GM19467 (cell line): ENCODE measurements at regions not wholly inside any gene's neighbourhood (a gene's known extent, or its start where the extent isn't known, plus 50 kb on each side); places are given as distances from the start of the nearest gene placed in this dataset.

ENCODE experiments used
- ATAC-seq: cut with Tn5 transposase; IDR thresholded peaks from one replicate; pipeline ENCODE4 v1.9.1; 2021; ENCODE audit warnings: mild to moderate bottlenecking, moderate library complexity; ENCODE audit not compliant: unreplicated experiment

GRCh38 chr5:166436872-166437271 is 1854.6 kb upstream of the WWC1 start:
- ATAC-seq = no peak

DNA sequence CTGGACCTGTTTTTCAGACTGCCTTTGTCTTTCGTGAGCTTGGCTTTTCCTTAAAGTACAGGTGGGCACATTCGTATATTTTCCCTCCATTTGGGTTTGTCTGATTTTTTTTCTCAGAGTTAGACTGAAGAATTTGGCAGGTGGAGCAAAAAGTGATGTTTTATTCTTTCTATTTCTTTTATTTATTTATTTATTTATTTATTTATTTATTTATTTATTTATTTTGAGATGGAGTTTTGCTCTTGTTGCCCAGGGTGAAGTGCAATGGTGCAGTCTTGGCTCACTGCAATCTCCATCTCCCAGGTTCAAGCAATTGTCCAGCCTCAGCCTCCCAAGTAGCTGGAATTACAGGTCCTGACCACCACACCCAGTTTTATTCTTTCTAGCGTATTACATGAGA is 1805.1 kb upstream of the WWC1 start:
- ATAC-seq = no peak

DNA sequence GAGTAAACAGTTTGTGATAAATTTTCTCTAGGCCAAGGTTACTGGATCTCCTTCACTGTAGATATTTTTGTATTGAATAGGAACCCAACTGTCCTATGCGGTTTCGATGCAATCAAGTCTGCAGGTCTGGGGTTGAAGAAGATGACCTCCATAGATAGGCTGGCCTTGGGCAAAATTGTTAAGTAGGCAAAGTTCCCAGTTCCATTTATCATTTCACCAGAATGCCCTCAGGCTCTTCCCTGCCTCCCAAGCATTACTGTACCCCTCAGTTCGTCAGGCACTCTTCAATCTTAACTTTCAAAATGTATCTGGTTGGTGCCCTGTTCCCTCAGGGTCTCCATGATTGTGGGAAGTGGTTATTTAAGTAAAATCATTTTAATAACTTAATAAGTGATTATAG is 1802.9 kb upstream of the WWC1 start:
- no peak for ATAC-seq

GRCh38 chr5:166493040-166493439 is 1798.4 kb upstream of the WWC1 start:
- no peak for ATAC-seq

DNA sequence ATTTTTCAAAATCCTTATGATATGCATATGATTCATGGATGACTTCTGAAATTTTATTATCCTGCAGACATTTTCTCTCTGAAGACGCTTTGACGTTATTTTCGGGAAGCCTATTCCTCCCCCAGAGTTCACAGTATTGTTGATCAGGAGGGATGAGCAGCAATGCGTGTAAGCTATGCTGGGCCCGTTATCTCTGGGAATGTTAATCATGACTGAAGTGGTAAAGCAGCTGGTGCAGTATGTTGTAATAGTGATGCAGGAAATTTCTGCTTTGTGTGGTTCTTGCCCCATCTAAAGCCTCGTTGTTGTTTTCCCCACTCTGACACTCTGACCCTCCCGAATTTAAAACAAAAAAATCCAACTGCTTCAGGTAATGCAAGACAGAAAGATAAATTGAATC is 1797.8 kb upstream of the WWC1 start:
- no peak for ATAC-seq

DNA sequence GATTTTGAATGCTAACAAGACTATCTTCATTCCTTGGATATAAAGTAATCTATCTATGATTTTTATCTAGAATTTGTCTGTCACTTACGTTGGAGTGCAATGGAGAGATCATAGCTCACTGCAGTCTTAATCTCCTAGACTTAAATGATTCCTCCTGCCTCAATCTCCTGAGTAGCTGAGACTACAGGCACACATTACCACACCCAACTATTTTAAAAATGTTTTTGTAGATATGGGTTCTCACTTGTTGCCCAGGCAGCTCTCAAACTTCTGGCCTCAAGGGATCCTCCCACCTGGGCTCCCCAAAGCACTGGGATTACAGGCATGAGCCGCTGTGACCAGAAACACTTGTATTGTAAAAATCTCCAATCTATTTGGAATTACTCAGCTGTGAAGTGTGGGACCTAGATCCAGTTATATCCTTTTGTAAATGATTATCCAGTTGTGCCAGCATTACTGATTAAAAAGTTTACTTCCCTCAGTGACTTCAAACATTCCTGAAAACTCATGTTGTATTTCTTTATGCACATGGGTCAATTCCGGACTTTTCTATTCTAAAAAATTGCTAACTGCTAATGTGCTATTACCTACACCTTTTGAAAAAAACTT is 1793.8 kb upstream of the WWC1 start:
- no peak for ATAC-seq

DNA sequence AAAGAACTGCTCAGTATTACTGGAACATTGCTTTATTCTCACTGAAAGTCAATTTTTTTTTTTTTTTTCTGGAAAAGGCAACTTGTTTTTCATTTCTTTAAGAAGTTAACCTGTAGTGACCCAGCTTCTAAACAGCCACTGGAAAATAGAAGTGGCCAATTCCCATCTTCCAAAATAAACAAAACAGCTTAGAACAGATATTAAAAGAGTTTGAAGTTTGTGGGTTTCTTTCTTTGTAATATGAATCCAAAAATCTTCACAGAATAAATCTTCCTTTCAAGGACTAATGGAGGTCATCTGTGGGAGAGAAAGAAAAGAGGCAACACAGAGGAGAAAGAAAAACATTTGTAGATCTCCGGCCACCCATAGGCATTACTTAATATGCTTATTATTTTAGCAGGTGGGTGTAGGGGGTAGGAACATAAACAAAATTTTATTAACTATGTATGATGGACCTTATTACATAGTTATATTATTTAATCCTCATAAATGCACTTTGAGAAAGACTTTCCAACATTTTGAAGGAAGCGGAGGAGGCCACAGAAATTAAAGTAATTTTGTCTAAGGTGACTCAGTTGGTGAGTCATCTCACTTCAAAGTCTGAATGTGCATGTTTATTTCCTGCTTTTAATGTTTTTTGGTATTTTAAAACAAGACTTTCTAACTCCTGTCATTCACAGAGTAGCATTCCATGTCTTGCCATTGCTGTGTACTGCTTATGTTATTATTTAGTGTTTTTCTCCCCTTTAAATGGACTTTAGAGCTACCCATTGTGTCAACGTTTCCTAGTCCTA is 1791.8 kb upstream of the WWC1 start:
- no peak for ATAC-seq

- no peak for ATAC-seq
Measured at GRCh38 chr5:166503506-166503905, 1787.9 kb upstream of the WWC1 start.

DNA sequence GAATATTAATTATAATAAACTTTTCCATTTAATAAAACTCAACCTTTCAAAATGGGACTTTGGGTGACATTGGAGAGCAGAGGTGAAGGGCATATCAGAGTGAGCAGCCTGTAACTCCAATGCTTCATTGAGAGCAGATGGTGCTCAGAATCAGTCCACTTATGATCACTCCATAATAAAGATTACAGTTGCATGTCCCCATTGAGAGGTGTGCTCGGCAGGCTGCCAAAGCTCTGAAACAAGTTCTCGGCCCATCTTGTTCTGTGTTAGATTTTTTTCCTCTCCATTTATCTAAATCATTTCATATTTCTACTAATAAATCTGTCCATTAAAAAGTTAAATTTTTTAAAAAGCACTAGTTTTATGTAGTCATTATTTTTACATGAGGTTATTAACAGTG is 1786.4 kb upstream of the WWC1 start:
- no peak for ATAC-seq

DNA sequence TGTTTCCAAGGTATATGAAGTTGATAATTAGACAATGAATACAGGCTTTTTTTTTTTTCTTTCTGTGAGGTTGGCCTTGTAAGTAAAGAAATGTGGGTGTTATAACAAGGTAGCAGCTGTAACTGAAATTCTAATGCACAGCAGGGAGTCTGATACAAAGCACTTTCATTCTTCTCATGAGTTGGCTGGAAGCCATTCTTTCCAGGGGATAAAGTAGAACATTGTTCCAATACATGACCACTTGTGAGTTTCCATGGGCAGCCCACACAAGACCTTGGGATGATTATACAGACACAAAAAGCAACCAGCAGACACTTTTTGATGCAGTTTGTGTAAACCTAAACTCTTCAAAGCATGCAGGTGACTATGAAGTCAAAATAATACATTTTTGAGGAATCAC is 1785.9 kb upstream of the WWC1 start:
- ATAC-seq = no peak

- ATAC-seq = no peak
Measured at GRCh38 chr5:166507810-166508425, 1783.5 kb upstream of the WWC1 start.

- ATAC-seq = no peak
Measured at GRCh38 chr5:166509085-166509484, 1782.4 kb upstream of the WWC1 start.

DNA sequence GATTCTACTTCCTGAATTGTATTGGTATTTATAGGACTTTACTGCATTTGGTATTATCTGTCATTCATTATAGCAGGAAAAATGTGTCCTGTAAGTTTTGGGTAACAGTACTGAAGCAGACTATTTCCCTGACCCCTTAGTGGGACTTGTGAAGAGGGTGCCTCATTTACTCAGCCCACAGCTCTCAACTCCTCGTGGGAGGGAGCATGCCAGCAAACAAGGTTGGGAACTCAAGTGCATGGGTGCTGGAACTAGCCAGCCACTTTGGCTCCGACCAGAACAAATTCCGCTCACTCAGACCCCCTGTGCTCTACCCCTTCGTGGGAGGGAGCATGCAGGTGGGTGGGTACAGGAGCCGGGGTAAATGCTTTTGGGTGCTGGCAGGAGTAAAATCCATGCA is 1773.5 kb upstream of the WWC1 start:
- no peak for ATAC-seq

DNA sequence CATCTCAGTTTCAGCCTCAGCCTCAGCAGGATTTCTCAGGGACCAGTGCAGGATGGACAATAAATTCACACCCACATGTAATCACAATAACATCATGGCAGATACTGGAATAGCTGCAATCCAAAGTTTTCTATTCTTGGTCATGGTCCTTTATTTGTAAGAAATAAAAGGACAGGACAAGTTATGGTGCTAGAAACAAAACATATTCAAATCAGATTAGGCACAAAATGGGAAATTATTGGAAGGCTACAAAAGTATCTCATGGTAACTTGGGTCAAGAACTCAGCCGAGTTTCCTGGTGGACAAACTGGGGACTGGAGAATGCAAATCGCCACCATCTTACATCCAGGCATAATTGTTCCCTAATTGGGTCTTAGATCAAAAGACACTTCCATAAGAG is 1768.2 kb upstream of the WWC1 start:
- ATAC-seq = no peak

- ATAC-seq = no peak
Measured at GRCh38 chr5:166529200-166529599, 1762.2 kb upstream of the WWC1 start.

DNA sequence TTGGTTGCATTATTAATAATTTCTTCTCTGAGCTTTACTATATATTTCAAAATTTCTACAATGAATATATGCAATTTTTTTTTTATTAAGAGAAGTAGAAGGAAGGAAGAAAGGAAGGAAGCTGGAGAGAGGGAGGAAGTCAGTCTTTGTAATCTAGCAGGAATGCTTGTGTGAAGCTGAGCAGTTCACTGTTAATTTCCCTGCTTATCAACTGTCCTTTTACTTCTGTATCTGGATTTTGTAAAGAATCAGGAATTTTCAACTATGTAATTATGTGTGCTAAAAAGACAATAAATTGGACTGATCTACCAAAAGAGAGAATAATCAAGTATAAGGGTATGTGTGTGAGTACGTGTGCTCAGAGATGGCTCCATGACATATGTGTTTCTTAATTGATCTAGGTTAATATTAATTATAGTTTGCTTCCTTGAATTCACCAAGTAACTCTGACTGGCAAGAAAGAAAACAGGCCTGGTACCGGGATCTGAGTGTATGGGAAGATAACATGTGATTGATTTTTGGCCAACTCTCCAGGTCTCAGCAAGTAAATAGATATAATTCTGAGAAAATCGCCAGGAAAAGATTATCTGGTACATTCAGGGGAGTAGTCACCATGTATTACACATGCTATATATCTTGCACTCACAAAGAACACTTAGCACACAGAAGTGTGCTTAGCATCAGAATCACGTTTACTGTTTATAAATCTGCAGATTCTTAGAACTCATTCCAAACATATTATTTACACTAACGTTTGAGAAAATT is 1758.8 kb upstream of the WWC1 start:
- no peak for ATAC-seq

DNA sequence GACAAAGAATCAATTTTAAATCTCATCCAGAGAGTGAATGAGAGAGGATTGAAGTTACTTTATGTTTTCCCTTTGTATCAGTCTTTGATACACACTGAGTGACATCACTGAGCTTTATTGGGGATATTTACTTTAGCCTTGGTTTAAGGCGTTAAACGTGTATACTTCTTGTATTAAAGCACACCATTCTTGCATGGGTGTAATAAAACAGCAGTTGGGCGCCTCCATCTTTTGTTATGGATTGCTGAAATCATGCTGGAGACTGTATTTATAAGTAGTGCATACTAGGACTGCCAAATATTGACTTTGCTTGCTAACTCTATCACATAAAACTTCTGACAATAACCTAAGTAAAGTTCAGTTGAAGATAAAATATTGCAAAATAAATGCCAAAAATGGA is 1755.8 kb upstream of the WWC1 start:
- ATAC-seq = no peak

- no peak for ATAC-seq
Measured at GRCh38 chr5:166540156-166540555, 1751.3 kb upstream of the WWC1 start.

- no peak for ATAC-seq
Measured at GRCh38 chr5:166551384-166551783, 1740.1 kb upstream of the WWC1 start.

- no peak for ATAC-seq
Measured at GRCh38 chr5:166553778-166554177, 1737.7 kb upstream of the WWC1 start.

DNA sequence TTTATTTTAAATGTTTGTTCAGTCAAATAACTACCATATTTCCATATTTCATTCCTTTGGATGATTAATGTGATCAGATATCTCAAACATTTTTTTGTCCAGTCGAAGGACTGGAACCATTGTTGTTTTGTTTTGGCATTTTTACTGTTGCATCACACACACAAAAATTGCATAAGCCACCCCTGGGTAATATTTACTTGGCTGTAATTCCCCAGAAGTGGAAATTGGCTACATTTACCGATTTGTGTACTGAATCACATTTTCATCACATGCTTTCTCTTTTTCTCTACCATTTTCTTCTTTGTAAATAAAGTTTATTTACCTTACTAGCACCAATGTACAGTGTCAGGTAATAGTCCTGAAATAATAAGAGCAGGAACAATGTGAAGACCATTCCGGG is 1729.7 kb upstream of the WWC1 start:
- no peak for ATAC-seq

DNA sequence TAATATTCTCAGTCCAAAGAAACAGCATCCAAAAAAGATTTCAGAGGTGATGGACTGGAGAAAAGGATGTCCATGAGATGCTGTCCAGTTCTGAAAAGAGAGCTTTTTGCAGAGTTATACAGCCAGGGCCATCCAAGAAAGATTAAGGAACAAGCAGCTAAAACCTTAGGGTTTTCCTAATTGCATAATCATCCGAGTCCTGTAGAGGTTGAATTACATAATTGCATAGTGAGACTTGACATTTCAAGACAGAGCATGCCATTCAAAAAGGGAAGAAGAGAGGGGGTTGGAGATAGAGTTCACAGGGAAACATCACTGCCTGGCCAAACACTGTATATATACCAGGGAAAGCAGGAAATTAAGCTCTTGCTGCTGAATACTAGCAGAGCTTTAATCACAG is 1729.2 kb upstream of the WWC1 start:
- ATAC-seq = no peak
